Osteoblast (primary cell): ENCODE measurements at regions not wholly inside any gene's neighbourhood (a gene's known extent, or its start where the extent isn't known, plus 50 kb on each side); places are given as distances from the start of the nearest gene placed in this dataset.

Experiments used
- DNase-seq: peaks from one replicate; pipeline ENCODE4 v3.0.0; 2011; ENCODE audit warnings: low spot score, mixed read lengths; ENCODE audit not compliant: insufficient read length; ENCODE audit errors: missing footprints
- H2AFZ ChIP-seq: 2 replicates; pipeline ENCODE4 v1.6.0; 2011; ENCODE audit warnings: mild to moderate bottlenecking, low read length
- H3K27ac ChIP-seq: 2 replicates; pipeline ENCODE4 v1.5.1; 2011; ENCODE audit warnings: mild to moderate bottlenecking, low read depth, low read length, moderate library complexity
- H3K27me3 ChIP-seq: 2 replicates; pipeline ENCODE4 v1.6.0; 2012; ENCODE audit warnings: mild to moderate bottlenecking, control low read depth, inconsistent platforms, low read length, moderate library complexity; ENCODE audit not compliant: insufficient read depth
- H3K36me3 ChIP-seq: 2 replicates; pipeline ENCODE4 v1.5.1; 2011; ENCODE audit warnings: mild to moderate bottlenecking, low read length, control low read depth, moderate library complexity; ENCODE audit not compliant: insufficient read depth
- H3K4me1 ChIP-seq: 2 replicates; pipeline ENCODE4 v1.5.1; 2011; ENCODE audit warnings: mild to moderate bottlenecking, low read length, control low read depth, moderate library complexity; ENCODE audit not compliant: insufficient read depth
- H3K4me2 ChIP-seq: 2 replicates; pipeline ENCODE4 v1.6.0; 2011; ENCODE audit warnings: mild to moderate bottlenecking, low read length; ENCODE audit not compliant: insufficient read depth
- H3K4me3 ChIP-seq: fragments of 200-600 bp; sonication (generic); 3 replicates; pipeline ENCODE4 v1.5.1; 2012; ENCODE audit warnings: mild to moderate bottlenecking, low read length, inconsistent platforms; ENCODE audit not compliant: insufficient read depth
- H3K79me2 ChIP-seq: 2 replicates; pipeline ENCODE4 v1.6.0; 2012; ENCODE audit warnings: mild to moderate bottlenecking, low read length, control low read depth, inconsistent platforms; ENCODE audit not compliant: insufficient read depth
- H3K9me3 ChIP-seq: 2 replicates; pipeline ENCODE4 v1.5.1; 2011; ENCODE audit warnings: low read depth, low read length, control low read depth
- H4K20me1 ChIP-seq: 2 replicates; pipeline ENCODE4 v1.6.0; 2012; ENCODE audit warnings: mild to moderate bottlenecking, low read length, control low read depth; ENCODE audit not compliant: insufficient read depth
- CTCF ChIP-seq: IDR thresholded peaks from 2 replicates; pipeline ENCODE4 v1.5.1; 2011; ENCODE audit warnings: mild to moderate bottlenecking, low read depth, low read length, moderate library complexity; ENCODE audit errors: extremely low read depth

- no peaks in the 10 kb centered on the region for H3K79me2 ChIP-seq
- H3K9me3 ChIP-seq: peaks cover 3% of the 10 kb centered on the region
- H3K4me1 ChIP-seq: no peaks in the 10 kb centered on the region
- no peak overlapping the region for H3K27ac ChIP-seq
- H4K20me1 ChIP-seq: no peaks in the 10 kb centered on the region
- no peak for TF ChIP-seq CTCF
- no peak overlapping the region for H3K4me3 ChIP-seq
- no peaks in the 10 kb centered on the region for H3K36me3 ChIP-seq
- no peaks in the 10 kb centered on the region for H3K27me3 ChIP-seq
- no peak overlapping the region for H2AFZ ChIP-seq
- no peak overlapping the region for H3K4me2 ChIP-seq
- DNase-seq: no peak
Observed at GRCh38 chr12:83476695-83477690, 790.3 kb downstream of the TMTC2 start.

- no peaks in the 10 kb centered on the region for H3K79me2 ChIP-seq
- no peak overlapping the region for H3K4me2 ChIP-seq
- H3K36me3 ChIP-seq: no peaks in the 10 kb centered on the region
- no peaks in the 10 kb centered on the region for H4K20me1 ChIP-seq
- H3K9me3 ChIP-seq: no peaks in the 10 kb centered on the region
- H3K27me3 ChIP-seq: no peaks in the 10 kb centered on the region
- no peak overlapping the region for H2AFZ ChIP-seq
- no peak overlapping the region for H3K27ac ChIP-seq
- no peak overlapping the region for H3K4me3 ChIP-seq
- no peak for TF ChIP-seq CTCF
- DNase-seq: no peak
- H3K4me1 ChIP-seq: no peaks in the 10 kb centered on the region
Observed at GRCh38 chr12:83476006-83476405, 789.3 kb downstream of the TMTC2 start.

- TF ChIP-seq CTCF: no peak
- no peak for DNase-seq
Observed at GRCh38 chr12:83474369-83474768, 787.7 kb downstream of the TMTC2 start.

GRCh38 chr12:83473408-83474095, 786.8 kb downstream of the TMTC2 start:
- Histone ChIP-seq H3K4me1 (no peaks in the 10 kb centered on the region), H4K20me1 (no peaks in the 10 kb centered on the region), H3K27me3 (no peaks in the 10 kb centered on the region), H3K9me3 (no peaks in the 10 kb centered on the region), H3K79me2 (no peaks in the 10 kb centered on the region), H3K27ac (no peak overlapping the region), H3K36me3 (no peaks in the 10 kb centered on the region), H3K4me3 (no peak overlapping the region), H3K4me2 (no peak overlapping the region), H2AFZ (no peak overlapping the region)
- DNase-seq: no peak
- TF ChIP-seq CTCF: no peak

More at GRCh38 chr12:83474369-83474768, 787.7 kb downstream of the TMTC2 start:
- Histone ChIP-seq H4K20me1 (no peaks in the 10 kb centered on the region), H3K79me2 (no peaks in the 10 kb centered on the region), H3K27me3 (no peaks in the 10 kb centered on the region), H3K4me2 (no peak overlapping the region), H3K4me3 (no peak overlapping the region), H2AFZ (no peak overlapping the region), H3K9me3 (no peaks in the 10 kb centered on the region), H3K4me1 (no peaks in the 10 kb centered on the region), H3K27ac (no peak overlapping the region), H3K36me3 (no peaks in the 10 kb centered on the region)
